IMR-90 (cell line): ENCODE measurements at regions not wholly inside any gene's neighbourhood (a gene's known extent, or its start where the extent isn't known, plus 50 kb on each side); places are given as distances from the start of the nearest gene placed in this dataset.

Experiments used
- CEBPB ChIP-seq: IDR thresholded peaks from 2 replicates; pipeline ENCODE4 v1.6.1; 2012; ENCODE audit warnings: low read depth, low read length, improper control_type of control experiment
- CTCF ChIP-seq: conservative IDR thresholded peaks from 2 replicates; pipeline ENCODE4 v1.5.1; 2012; ENCODE audit warnings: mild to moderate bottlenecking, low read depth, low read length, improper control_type of control experiment
- ELK1 ChIP-seq: fragments of 150-350 bp; IDR thresholded peaks from 2 replicates; pipeline ENCODE4 v1.6.1; 2016; ENCODE audit warnings: low read depth, mild to moderate bottlenecking, low read length, moderate library complexity, borderline replicate concordance
- FOS ChIP-seq: fragments of 150-350 bp; IDR thresholded peaks from 2 replicates; pipeline ENCODE4 v1.6.1; 2016; ENCODE audit warnings: low read depth, low read length
- MAFK ChIP-seq: IDR thresholded peaks from 2 replicates; pipeline ENCODE4 v1.6.1; 2012; ENCODE audit warnings: low read depth, low read length, improper control_type of control experiment
- MAZ ChIP-seq: IDR thresholded peaks from 2 replicates; pipeline ENCODE4 v1.6.1; 2012; ENCODE audit warnings: low read depth, mild to moderate bottlenecking, low read length, improper control_type of control experiment, moderate library complexity, borderline replicate concordance
- MXI1 ChIP-seq: IDR thresholded peaks from 2 replicates; pipeline ENCODE4 v1.6.1; 2012; ENCODE audit warnings: low read depth, mild to moderate bottlenecking, low read length, moderate library complexity, borderline replicate concordance
- POLR2A ChIP-seq: IDR thresholded peaks from 2 replicates; pipeline ENCODE4 v1.6.1; 2012; ENCODE audit warnings: mild to moderate bottlenecking, low read depth, low read length
- RAD21 ChIP-seq: IDR thresholded peaks from 2 replicates; pipeline ENCODE4 v1.6.1; 2012; ENCODE audit warnings: low read length, improper control_type of control experiment
- RCOR1 ChIP-seq: IDR thresholded peaks from 2 replicates; pipeline ENCODE4 v1.6.1; 2012; ENCODE audit warnings: mild to moderate bottlenecking, low read length, improper control_type of control experiment; ENCODE audit not compliant: insufficient replicate concordance
- RFX5 ChIP-seq: IDR thresholded peaks from 2 replicates; pipeline ENCODE4 v1.8.0; 2012; ENCODE audit warnings: low read depth, mild to moderate bottlenecking, low read length, moderate library complexity
- SMC3 ChIP-seq: fragments of 150-350 bp; IDR thresholded peaks from 2 replicates; pipeline ENCODE4 v1.6.1; 2016; ENCODE audit warnings: low read depth, mild to moderate bottlenecking, antibody characterized with exemption, low read length, moderate library complexity
- USF2 ChIP-seq: fragments of 150-350 bp; IDR thresholded peaks from 2 replicates; pipeline ENCODE4 v1.6.1; 2017; ENCODE audit warnings: mild to moderate bottlenecking, antibody characterized with exemption, low read length, low read depth

GRCh38 chr6:4491501-4492260, 284.5 kb upstream of the CDYL start:
- TF ChIP-seq CTCF (no peak), USF2 (no peak), MXI1 (no peak), RCOR1 (no peak), MAFK (no peak), POLR2A (no peak), ELK1 (no peak), CEBPB (no peak), RFX5 (no peak), RAD21 (no peak), SMC3 (no peak), MAZ (no peak), FOS (no peak)
